ENCODE measurements at regions not wholly inside any gene's neighbourhood (a gene's known extent, or its start where the extent isn't known, plus 50 kb on each side); places are given as distances from the start of the nearest gene placed in this dataset.

- no peak for DNase-seq (ENCODE audit: low spot score)
Observed at GRCh38 chr4:177047851-177048174, 255.1 kb upstream of the VEGFC start.

- peak; percentile 3 for DNase-seq (ENCODE audit: low spot score)
Observed at GRCh38 chr4:177051473-177052060, 258.1 kb upstream of the NEIL3 start.

- DNase-seq (ENCODE audit: low spot score): no peak
Observed at GRCh38 chr4:177052211-177052934, 257.3 kb upstream of the NEIL3 start.

GRCh38 chr4:177057186-177057585 lies 252.5 kb upstream of the NEIL3 start:
- no peak for DNase-seq (ENCODE audit: low spot score)

- DNase-seq (ENCODE audit: low spot score): no peak
Observed at GRCh38 chr4:177064116-177064515, 245.6 kb upstream of the NEIL3 start.

- DNase-seq (ENCODE audit: low spot score): no peak
Observed at GRCh38 chr4:177064729-177065394, 244.8 kb upstream of the NEIL3 start.

- DNase-seq (ENCODE audit: low spot score): no peak
Observed at GRCh38 chr4:177066746-177067145, 242.9 kb upstream of the NEIL3 start.

- no peak for DNase-seq (ENCODE audit: low spot score)
Observed at GRCh38 chr4:177070533-177071058, 239.1 kb upstream of the NEIL3 start.

GRCh38 chr4:177077095-177077971 lies 232.3 kb upstream of the NEIL3 start:
- DNase-seq (ENCODE audit: low spot score): no peak

- no peak for DNase-seq (ENCODE audit: low spot score)
Observed at GRCh38 chr4:177079327-177079726, 230.3 kb upstream of the NEIL3 start.

- no peak for DNase-seq (ENCODE audit: low spot score)
Observed at GRCh38 chr4:177080388-177080787, 229.3 kb upstream of the NEIL3 start.

GRCh38 chr4:177087060-177087459 lies 222.6 kb upstream of the NEIL3 start:
- DNase-seq (ENCODE audit: low spot score): no peak

GRCh38 chr4:177087499-177087898 lies 222.2 kb upstream of the NEIL3 start:
- no peak for DNase-seq (ENCODE audit: low spot score)

GRCh38 chr4:177091515-177091914 lies 218.2 kb upstream of the NEIL3 start:
- no peak for DNase-seq (ENCODE audit: low spot score)

GRCh38 chr4:177092807-177093206 lies 216.9 kb upstream of the NEIL3 start:
- DNase-seq (ENCODE audit: low spot score): no peak

- no peak for DNase-seq (ENCODE audit: low spot score)
Observed at GRCh38 chr4:177093964-177094363, 215.7 kb upstream of the NEIL3 start.

- DNase-seq (ENCODE audit: low spot score): no peak
Observed at GRCh38 chr4:177097291-177097690, 212.4 kb upstream of the NEIL3 start.

GRCh38 chr4:177099211-177099610 lies 210.5 kb upstream of the NEIL3 start:
- DNase-seq (ENCODE audit: low spot score): no peak

- DNase-seq (ENCODE audit: low spot score): no peak
Observed at GRCh38 chr4:177100307-177100706, 209.4 kb upstream of the NEIL3 start.

GRCh38 chr4:177103619-177104018 lies 206.1 kb upstream of the NEIL3 start:
- DNase-seq (ENCODE audit: low spot score): no peak

- no peak for DNase-seq (ENCODE audit: low spot score)
Observed at GRCh38 chr4:177105536-177105935, 204.1 kb upstream of the NEIL3 start.

GRCh38 chr4:177107288-177107921 lies 202.3 kb upstream of the NEIL3 start:
- no peak for DNase-seq (ENCODE audit: low spot score)

Measured in HuH-7 (cell line).